WTC11 (cell line): ENCODE measurements at regions not wholly inside any gene's neighbourhood (a gene's known extent, or its start where the extent isn't known, plus 50 kb on each side); places are given as distances from the start of the nearest gene placed in this dataset.

Experiments used
- ATAC-seq: fragments of 200-7000 bp; cut with Tn5 transposase; 2 replicates; pipeline ENCODE4 v1.10.0; 2021; ENCODE audit warnings: mild to moderate bottlenecking, moderate library complexity
- CTCF ChIA-PET: fragments of 300-600 bp; sonication (Branson Sonifier 250); formaldehyde crosslinking; loops from one replicate; lab custom pipeline; 2021; ENCODE audit warnings: antibody characterized with exemption; lab: Charles Lee
- POLR2A ChIA-PET: fragments of 350-600 bp; sonication (Branson Sonifier 250); formaldehyde crosslinking; loops from one replicate; lab custom pipeline; 2021; ENCODE audit warnings: antibody characterized with exemption; lab: Charles Lee
- DNase-seq: peaks from one replicate; pipeline ENCODE4 v3.0.0; 2021; ENCODE audit warnings: low spot score
- H3K27ac Mint-ChIP-seq: 2 replicates; pipeline ENCODE4 v1.8.0; 2021; ENCODE audit warnings: mixed read lengths
- H3K27me3 Mint-ChIP-seq: 2 replicates; pipeline ENCODE4 v1.8.0; 2021; ENCODE audit warnings: low read depth, mild to moderate bottlenecking, moderate library complexity, mixed read lengths
- H3K36me3 Mint-ChIP-seq: 2 replicates; pipeline ENCODE4 v1.8.0; 2021; ENCODE audit warnings: mixed read lengths
- H3K4me1 Mint-ChIP-seq: 2 replicates; pipeline ENCODE4 v1.8.0; 2022; ENCODE audit warnings: mixed read lengths
- H3K4me3 Mint-ChIP-seq: 2 replicates; pipeline ENCODE4 v1.8.0; 2021; ENCODE audit warnings: mild to moderate bottlenecking, moderate library complexity, mixed read lengths
- H3K9me3 Mint-ChIP-seq: 2 replicates; pipeline ENCODE4 v1.8.0; 2021; ENCODE audit warnings: mixed read lengths
- ATF1 ChIP-seq: sonication (generic); formaldehyde crosslinking; IDR thresholded peaks from 2 replicates; pipeline ENCODE4 v1.8.1; 2023; ENCODE audit warnings: mild to moderate bottlenecking, moderate library complexity, missing genetic modification reagents
- ATF6 ChIP-seq: sonication (generic); formaldehyde crosslinking; IDR thresholded peaks from 2 replicates; pipeline ENCODE4 v1.8.1; 2023; ENCODE audit warnings: mild to moderate bottlenecking, missing genetic modification reagents
- CBFB ChIP-seq: sonication (generic); formaldehyde crosslinking; IDR thresholded peaks from 2 replicates; pipeline ENCODE4 v1.8.1; 2022; ENCODE audit warnings: mild to moderate bottlenecking, low read depth, missing genetic modification reagents
- E2F5 ChIP-seq: sonication (generic); formaldehyde crosslinking; IDR thresholded peaks from 2 replicates; pipeline ENCODE4 v1.8.1; 2022; ENCODE audit warnings: mild to moderate bottlenecking, moderate library complexity, missing genetic modification reagents
- GABPB1 ChIP-seq: sonication (generic); formaldehyde crosslinking; IDR thresholded peaks from 2 replicates; pipeline ENCODE4 v1.8.1; 2023; ENCODE audit warnings: mild to moderate bottlenecking, missing genetic modification reagents
- GTF2I ChIP-seq: fragments of 250-450 bp; sonication (Bioruptor Pico); conservative IDR thresholded peaks from 2 replicates; pipeline ENCODE4 v1.4.0; 2021; ENCODE audit warnings: mild to moderate bottlenecking
- MLX ChIP-seq: sonication (generic); formaldehyde crosslinking; IDR thresholded peaks from 2 replicates; pipeline ENCODE4 v1.8.1; 2023; ENCODE audit warnings: mild to moderate bottlenecking, missing genetic modification reagents, moderate library complexity
- MXD4 ChIP-seq: fragments of 250-450 bp; sonication (Bioruptor Pico); IDR thresholded peaks from 2 replicates; pipeline ENCODE4 v1.8.0; 2021; ENCODE audit warnings: mild to moderate bottlenecking, moderate library complexity, borderline replicate concordance
- NR2C2 ChIP-seq: sonication (generic); formaldehyde crosslinking; IDR thresholded peaks from 2 replicates; pipeline ENCODE4 v1.8.0; 2022; ENCODE audit warnings: mild to moderate bottlenecking, missing genetic modification reagents
- PREB ChIP-seq: sonication (generic); formaldehyde crosslinking; IDR thresholded peaks from 2 replicates; pipeline ENCODE4 v1.8.1; 2022; ENCODE audit warnings: mild to moderate bottlenecking, missing genetic modification reagents, moderate library complexity, borderline replicate concordance
- ZBTB21 ChIP-seq: sonication (generic); formaldehyde crosslinking; IDR thresholded peaks from 2 replicates; pipeline ENCODE4 v1.8.1; 2023; ENCODE audit warnings: mild to moderate bottlenecking, missing genetic modification reagents, borderline replicate concordance
- ZNF121 ChIP-seq: sonication (generic); formaldehyde crosslinking; IDR thresholded peaks from 2 replicates; pipeline ENCODE4 v1.8.0; 2023; ENCODE audit warnings: missing genetic modification reagents
- ZNF219 ChIP-seq: sonication (generic); formaldehyde crosslinking; IDR thresholded peaks from 2 replicates; pipeline ENCODE4 v1.8.0; 2023; ENCODE audit warnings: missing genetic modification reagents, mild to moderate bottlenecking, borderline replicate concordance
- ZNF263 ChIP-seq: sonication (generic); formaldehyde crosslinking; IDR thresholded peaks from 2 replicates; pipeline ENCODE4 v1.8.1; 2022; ENCODE audit warnings: low read depth, mild to moderate bottlenecking, moderate library complexity, missing genetic modification reagents
- ZNF317 ChIP-seq: sonication (generic); formaldehyde crosslinking; IDR thresholded peaks from 2 replicates; pipeline ENCODE4 v1.8.1; 2023; ENCODE audit warnings: low read depth, mild to moderate bottlenecking, moderate library complexity, missing genetic modification reagents, borderline replicate concordance
- ZNF671 ChIP-seq: fragments of 250-450 bp; sonication (Bioruptor Pico); IDR thresholded peaks from 2 replicates; pipeline ENCODE4 v1.8.0; 2021; ENCODE audit warnings: mild to moderate bottlenecking
- TF ChIP-seq, protein P1 (sequence below): sonication (generic); formaldehyde crosslinking; IDR thresholded peaks from 2 replicates; pipeline ENCODE4 v1.8.1; 2022; ENCODE audit warnings: missing genetic modification reagents, borderline replicate concordance
- TF ChIP-seq, protein P2 (sequence below): fragments of 250-450 bp; sonication (Bioruptor Pico); IDR thresholded peaks from 2 replicates; pipeline ENCODE4 v1.9.0; 2021; ENCODE audit warnings: moderate library complexity, mild to moderate bottlenecking, inconsistent platforms, borderline replicate concordance
- TF ChIP-seq, protein P3 (sequence below): sonication (generic); formaldehyde crosslinking; IDR thresholded peaks from 2 replicates; pipeline ENCODE4 v1.8.1; 2022; ENCODE audit warnings: low read depth, mild to moderate bottlenecking, moderate library complexity, missing genetic modification reagents, borderline replicate concordance
- TF ChIP-seq, protein P4 (sequence below): fragments of 200-600 bp; IDR thresholded peaks from 2 replicates; pipeline ENCODE4 v1.8.0; 2022; ENCODE audit warnings: antibody characterized with exemption

GRCh38 chr2:51620796-51621195 is 588.9 kb upstream of the NRXN1 start:
- POLR2A ChIA-PET: no interaction called here
- no peak for TF ChIP-seq PREB (CRISPR knock-in tag)
- CTCF ChIA-PET: no interaction called here
- DNase-seq: no peak
- Mint-ChIP-seq H3K27ac (no peak overlapping the region), H3K4me1 (no peaks in the 10 kb centered on the region), H3K4me3 (no peak overlapping the region), H3K36me3 (peaks cover 28% of the 10 kb centered on the region), H3K27me3 (no peaks in the 10 kb centered on the region), H3K9me3 (peaks cover 34% of the 10 kb centered on the region)
- no peak for ATAC-seq

GRCh38 chr2:51619961-51620360 is 588.0 kb upstream of the NRXN1 start:
- Mint-ChIP-seq H3K4me1 (no peaks in the 10 kb centered on the region), H3K27ac (no peak overlapping the region), H3K9me3 (peaks cover 42% of the 10 kb centered on the region), H3K36me3 (peaks cover 36% of the 10 kb centered on the region), H3K4me3 (no peak overlapping the region), H3K27me3 (peaks cover 2% of the 10 kb centered on the region; the same call in 1 of the 2 replicates)
- no peak for TF ChIP-seq ATF6 (CRISPR knock-in tag)
- TF ChIP-seq CBFB (CRISPR knock-in tag): no peak
- no peak for TF ChIP-seq ZNF317 (CRISPR knock-in tag)
- no peak for TF ChIP-seq NR2C2
- no peak for TF ChIP-seq GABPB1 (CRISPR knock-in tag)
- TF ChIP-seq MLX: no peak
- ChIA-PET CTCF (interaction anchor here (0.7 kb wide), 1 partner anchor 375 kb away, joined by 3 read pairs; no protein-coding TSS in a partner anchor), POLR2A (no interaction called here)
- DNase-seq: no peak
- no peak for ATAC-seq

- no peaks in the 10 kb centered on the region for H3K4me1 Mint-ChIP-seq
- no peak overlapping the region for H3K4me3 Mint-ChIP-seq
- peaks cover 6% of the 10 kb centered on the region; the same call in 1 of the 2 replicates for H3K27me3 Mint-ChIP-seq
- H3K27ac Mint-ChIP-seq: no peak overlapping the region
- ATAC-seq (no peak), DNase-seq (no peak)
- H3K36me3 Mint-ChIP-seq: peaks cover 55% of the 10 kb centered on the region
- CTCF ChIA-PET: no interaction called here
- POLR2A ChIA-PET: no interaction called here
- peaks cover 73% of the 10 kb centered on the region for H3K9me3 Mint-ChIP-seq
- TF ChIP-seq ZNF263 (CRISPR knock-in tag) (no peak), E2F5 (CRISPR knock-in tag) (no peak), ZNF121 (CRISPR knock-in tag) (no peak), MXD4 (CRISPR knock-in tag) (no peak), ATF6 (CRISPR knock-in tag) (no peak), ZBTB21 (CRISPR knock-in tag) (no peak), ZNF671 (CRISPR knock-in tag) (no peak), ATF1 (CRISPR knock-in tag) (no peak), ZNF219 (CRISPR knock-in tag) (no peak), GTF2I (CRISPR knock-in tag) (no peak)
- TF ChIP-seq, protein P1, sequence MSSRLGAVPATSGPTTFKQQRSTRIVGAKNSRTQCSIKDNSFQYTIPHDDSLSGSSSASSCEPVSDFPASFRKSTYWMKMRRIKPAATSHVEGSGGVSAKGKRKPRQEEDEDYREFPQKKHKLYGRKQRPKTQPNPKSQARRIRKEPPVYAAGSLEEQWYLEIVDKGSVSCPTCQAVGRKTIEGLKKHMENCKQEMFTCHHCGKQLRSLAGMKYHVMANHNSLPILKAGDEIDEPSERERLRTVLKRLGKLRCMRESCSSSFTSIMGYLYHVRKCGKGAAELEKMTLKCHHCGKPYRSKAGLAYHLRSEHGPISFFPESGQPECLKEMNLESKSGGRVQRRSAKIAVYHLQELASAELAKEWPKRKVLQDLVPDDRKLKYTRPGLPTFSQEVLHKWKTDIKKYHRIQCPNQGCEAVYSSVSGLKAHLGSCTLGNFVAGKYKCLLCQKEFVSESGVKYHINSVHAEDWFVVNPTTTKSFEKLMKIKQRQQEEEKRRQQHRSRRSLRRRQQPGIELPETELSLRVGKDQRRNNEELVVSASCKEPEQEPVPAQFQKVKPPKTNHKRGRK (CRISPR knock-in tag): no peak
- TF ChIP-seq, protein P2, sequence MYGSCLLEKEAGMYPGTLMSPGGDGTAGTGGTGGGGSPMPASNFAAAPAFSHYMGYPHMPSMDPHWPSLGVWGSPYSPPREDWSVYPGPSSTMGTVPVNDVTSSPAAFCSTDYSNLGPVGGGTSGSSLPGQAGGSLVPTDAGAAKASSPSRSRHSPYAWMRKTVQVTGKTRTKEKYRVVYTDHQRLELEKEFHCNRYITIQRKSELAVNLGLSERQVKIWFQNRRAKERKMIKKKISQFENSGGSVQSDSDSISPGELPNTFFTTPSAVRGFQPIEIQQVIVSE (CRISPR knock-in tag): no peak
- TF ChIP-seq, protein P3, sequence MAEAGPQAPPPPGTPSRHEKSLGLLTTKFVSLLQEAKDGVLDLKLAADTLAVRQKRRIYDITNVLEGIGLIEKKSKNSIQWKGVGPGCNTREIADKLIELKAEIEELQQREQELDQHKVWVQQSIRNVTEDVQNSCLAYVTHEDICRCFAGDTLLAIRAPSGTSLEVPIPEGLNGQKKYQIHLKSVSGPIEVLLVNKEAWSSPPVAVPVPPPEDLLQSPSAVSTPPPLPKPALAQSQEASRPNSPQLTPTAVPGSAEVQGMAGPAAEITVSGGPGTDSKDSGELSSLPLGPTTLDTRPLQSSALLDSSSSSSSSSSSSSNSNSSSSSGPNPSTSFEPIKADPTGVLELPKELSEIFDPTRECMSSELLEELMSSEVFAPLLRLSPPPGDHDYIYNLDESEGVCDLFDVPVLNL (CRISPR knock-in tag): no peak
- TF ChIP-seq, protein P4, sequence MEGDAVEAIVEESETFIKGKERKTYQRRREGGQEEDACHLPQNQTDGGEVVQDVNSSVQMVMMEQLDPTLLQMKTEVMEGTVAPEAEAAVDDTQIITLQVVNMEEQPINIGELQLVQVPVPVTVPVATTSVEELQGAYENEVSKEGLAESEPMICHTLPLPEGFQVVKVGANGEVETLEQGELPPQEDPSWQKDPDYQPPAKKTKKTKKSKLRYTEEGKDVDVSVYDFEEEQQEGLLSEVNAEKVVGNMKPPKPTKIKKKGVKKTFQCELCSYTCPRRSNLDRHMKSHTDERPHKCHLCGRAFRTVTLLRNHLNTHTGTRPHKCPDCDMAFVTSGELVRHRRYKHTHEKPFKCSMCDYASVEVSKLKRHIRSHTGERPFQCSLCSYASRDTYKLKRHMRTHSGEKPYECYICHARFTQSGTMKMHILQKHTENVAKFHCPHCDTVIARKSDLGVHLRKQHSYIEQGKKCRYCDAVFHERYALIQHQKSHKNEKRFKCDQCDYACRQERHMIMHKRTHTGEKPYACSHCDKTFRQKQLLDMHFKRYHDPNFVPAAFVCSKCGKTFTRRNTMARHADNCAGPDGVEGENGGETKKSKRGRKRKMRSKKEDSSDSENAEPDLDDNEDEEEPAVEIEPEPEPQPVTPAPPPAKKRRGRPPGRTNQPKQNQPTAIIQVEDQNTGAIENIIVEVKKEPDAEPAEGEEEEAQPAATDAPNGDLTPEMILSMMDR: no peak
These were observed 580.5 kb upstream of the NRXN1 start for GRCh38 chr2:51612387-51612786.
